Uterus (tissue), 2 donors: ENCODE measurements at regions not wholly inside any gene's neighbourhood (a gene's known extent, or its start where the extent isn't known, plus 50 kb on each side); places are given as distances from the start of the nearest gene placed in this dataset.
"Not testable (repeated sequence)": the region's sequence is repeated elsewhere in the genome, so short reads cannot be mapped to it uniquely, and the experiment has no call there.

Experiments used
- CTCF ChIP-seq, 4 experiments: fragments of 200-600 bp in 2 of 4; fragments of 450-650 bp in 2 of 4; sonication (generic) in 2 of 4; IDR thresholded peaks; one replicate each; pipeline ENCODE4 v1.5.1; 2016 to 2019; ENCODE audit warnings: antibody characterized with exemption in 4 of 4, mild to moderate bottlenecking in 2 of 4, moderate library complexity in 1 of 4
- POLR2A ChIP-seq, 2 donors: fragments of 450-650 bp; IDR thresholded peaks; one replicate each; pipeline ENCODE4 v1.6.1; 2016; ENCODE audit warnings: antibody characterized with exemption in 2 of 2, mild to moderate bottlenecking in 1 of 2, moderate library complexity in 1 of 2

DNA sequence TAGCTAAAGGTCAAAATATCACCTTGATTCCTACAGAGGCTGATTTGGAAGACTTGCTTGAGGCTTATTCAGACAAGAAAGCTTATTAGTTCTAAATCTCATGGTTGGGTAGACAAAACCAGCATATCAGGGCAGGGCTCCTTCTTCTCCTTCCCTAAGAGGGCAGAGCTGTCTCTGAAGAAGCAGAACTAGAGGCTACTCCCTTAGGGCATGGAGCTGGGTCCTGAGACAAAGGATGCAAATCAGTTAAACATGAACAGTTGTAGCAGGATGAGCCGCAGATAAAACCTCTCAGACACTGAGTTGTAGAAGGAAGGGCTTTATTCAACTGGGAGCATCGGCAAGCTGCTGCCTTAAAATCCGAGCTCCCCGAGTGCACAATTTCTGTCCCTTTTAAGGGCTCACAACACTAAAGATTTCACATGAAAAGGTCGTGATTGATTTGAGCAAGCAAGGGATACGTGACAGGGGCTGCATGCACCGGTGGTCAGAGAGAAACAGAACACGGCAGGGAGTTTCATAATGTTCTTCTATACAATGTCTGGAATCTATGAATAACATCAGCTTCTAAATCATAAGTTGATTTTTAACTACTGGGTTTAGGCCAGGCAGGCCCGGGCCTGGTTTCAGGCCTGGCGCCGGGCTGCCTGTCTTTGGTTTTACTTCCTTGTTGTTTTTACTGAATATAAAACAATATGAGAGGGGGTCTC, 508.2 kb downstream of the DOK5 start:
- TF ChIP-seq CTCF, POLR2A (IDR thresholded peaks at IDR 0.05): not testable (repeated sequence)
